GM12873 (cell line): ENCODE measurements at regions not wholly inside any gene's neighbourhood (a gene's known extent, or its start where the extent isn't known, plus 50 kb on each side); places are given as distances from the start of the nearest gene placed in this dataset.

Experiments
- CTCF ChIP-seq: IDR thresholded peaks from 2 replicates; pipeline ENCODE4 v1.5.1; 2012; ENCODE audit warnings: low read depth, mild to moderate bottlenecking, moderate library complexity, low read length, control low read depth; ENCODE audit not compliant: insufficient read depth; ENCODE audit errors: missing control alignments

- TF ChIP-seq CTCF, result no peak
Measured at GRCh38 chr1:55376897-55377296, 161.7 kb upstream of the USP24 start.

- TF ChIP-seq CTCF, result peak; percentile 94
Measured at GRCh38 chr1:55375617-55376258, 160.6 kb upstream of the USP24 start.

GRCh38 chr1:55374801-55375616 is 159.8 kb upstream of the USP24 start:
- TF ChIP-seq CTCF, result no peak

GRCh38 chr1:55374216-55374615 is 159.1 kb upstream of the USP24 start:
- TF ChIP-seq CTCF, result no peak

GRCh38 chr1:55369474-55369873 is 154.3 kb upstream of the USP24 start:
- no peak for TF ChIP-seq CTCF

GRCh38 chr1:55368698-55369097 is 153.5 kb upstream of the USP24 start:
- TF ChIP-seq CTCF, result no peak

- no peak for TF ChIP-seq CTCF
Measured at GRCh38 chr1:55367273-55367672, 152.1 kb upstream of the USP24 start.
